GM20000 (cell line): ENCODE measurements at regions not wholly inside any gene's neighbourhood (a gene's known extent, or its start where the extent isn't known, plus 50 kb on each side); places are given as distances from the start of the nearest gene placed in this dataset.
"Not testable (repeated sequence)": the region's sequence is repeated elsewhere in the genome, so short reads cannot be mapped to it uniquely, and the experiment has no call there.

Source experiments
- DNase-seq: peaks from one replicate; pipeline ENCODE4 v3.0.0; 2012; ENCODE audit warnings: low spot score
- TF ChIP-seq, protein P1 (sequence below): IDR thresholded peaks from 2 replicates; pipeline ENCODE4 v1.5.1; 2012; ENCODE audit warnings: mild to moderate bottlenecking, control low read depth; ENCODE audit errors: extremely low read depth, missing control alignments

- TF ChIP-seq, protein P1, sequence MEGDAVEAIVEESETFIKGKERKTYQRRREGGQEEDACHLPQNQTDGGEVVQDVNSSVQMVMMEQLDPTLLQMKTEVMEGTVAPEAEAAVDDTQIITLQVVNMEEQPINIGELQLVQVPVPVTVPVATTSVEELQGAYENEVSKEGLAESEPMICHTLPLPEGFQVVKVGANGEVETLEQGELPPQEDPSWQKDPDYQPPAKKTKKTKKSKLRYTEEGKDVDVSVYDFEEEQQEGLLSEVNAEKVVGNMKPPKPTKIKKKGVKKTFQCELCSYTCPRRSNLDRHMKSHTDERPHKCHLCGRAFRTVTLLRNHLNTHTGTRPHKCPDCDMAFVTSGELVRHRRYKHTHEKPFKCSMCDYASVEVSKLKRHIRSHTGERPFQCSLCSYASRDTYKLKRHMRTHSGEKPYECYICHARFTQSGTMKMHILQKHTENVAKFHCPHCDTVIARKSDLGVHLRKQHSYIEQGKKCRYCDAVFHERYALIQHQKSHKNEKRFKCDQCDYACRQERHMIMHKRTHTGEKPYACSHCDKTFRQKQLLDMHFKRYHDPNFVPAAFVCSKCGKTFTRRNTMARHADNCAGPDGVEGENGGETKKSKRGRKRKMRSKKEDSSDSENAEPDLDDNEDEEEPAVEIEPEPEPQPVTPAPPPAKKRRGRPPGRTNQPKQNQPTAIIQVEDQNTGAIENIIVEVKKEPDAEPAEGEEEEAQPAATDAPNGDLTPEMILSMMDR: no peak
- no peak for DNase-seq
These were observed 247.7 kb downstream of the PDCD6IP start for GRCh38 chr3:34046154-34046553.

- TF ChIP-seq, protein P1: no peak
- no peak for DNase-seq
These were observed 255.2 kb downstream of the PDCD6IP start for GRCh38 chr3:34053626-34054025.

DNA sequence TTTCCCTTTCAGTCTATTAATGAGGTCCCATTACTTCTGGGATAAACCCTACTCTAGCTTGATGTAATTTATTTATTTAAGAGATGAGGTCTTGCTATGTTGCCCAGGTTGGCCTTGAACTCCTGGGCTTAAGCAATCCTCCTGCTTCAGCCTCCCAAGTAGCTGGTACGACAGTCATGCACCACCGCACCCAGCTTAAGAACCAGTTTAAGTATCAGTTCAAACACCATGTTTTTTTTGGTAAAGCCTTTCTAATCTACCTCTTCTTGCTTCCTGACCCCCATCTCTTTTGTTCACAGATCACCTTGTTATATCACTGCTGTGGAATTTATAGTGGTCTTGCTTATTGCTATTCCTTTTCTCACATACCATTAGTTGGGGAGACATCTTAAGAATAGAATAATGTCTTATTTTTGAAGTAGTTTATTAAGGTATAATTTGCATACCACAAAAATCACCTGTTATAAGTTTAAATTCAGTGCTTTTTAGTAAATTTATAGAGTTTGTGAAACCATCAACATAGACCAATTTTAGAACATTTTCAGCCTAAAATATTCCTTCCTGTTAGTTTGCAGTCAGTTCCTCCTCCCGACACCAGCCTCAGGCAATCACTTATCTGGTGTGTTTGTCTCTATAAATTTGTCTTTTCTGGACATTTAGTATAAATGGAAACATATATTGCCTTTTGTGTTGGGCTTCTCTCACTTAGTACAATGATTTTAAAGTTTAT lies 257.9 kb downstream of the PDCD6IP start:
- DNase-seq: no peak

GRCh38 chr3:34056951-34057390 lies 258.5 kb downstream of the PDCD6IP start:
- TF ChIP-seq, protein P1: no peak
- DNase-seq: no peak

More for the DNA sequence above, 257.9 kb downstream of the PDCD6IP start:
- TF ChIP-seq, protein P1: no peak

DNA sequence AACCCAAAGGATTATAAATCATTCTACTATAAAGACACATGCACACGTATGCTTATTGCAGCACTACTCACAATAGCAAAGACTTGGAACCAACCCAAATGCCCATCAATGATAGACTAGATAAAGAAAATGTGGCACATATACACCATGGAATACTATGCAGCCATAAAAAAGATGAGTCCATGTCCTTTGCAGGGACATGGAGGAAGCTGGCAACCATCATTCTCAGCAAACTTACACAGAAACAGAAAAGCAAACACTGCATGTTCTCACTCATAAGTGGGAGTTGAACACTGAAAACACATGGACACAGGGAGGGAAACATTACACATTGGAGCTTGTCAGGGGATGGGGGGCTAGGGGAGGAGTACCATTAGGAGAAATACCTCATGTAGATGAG lies 262.6 kb downstream of the PDCD6IP start:
- DNase-seq: not testable (repeated sequence)

DNA sequence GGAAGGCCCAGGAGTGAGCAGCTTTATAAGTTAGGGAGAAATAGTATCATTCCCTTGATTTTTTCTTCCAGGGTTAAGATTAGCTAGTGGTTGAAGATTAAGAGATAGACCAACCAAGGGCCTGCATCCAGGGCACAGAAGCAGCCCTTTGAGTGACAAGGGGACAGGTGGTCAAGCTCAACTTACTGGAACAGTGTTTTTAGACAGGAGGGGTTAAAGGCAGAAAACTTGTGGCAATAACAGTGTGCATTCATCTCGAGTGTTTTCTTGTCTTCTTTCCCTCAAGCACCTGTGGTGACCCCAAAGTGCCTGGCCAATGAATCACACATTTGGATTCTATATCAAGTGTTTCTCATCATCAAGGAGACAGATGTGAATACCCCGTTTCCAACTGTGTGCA lies 267.5 kb downstream of the PDCD6IP start:
- no peak for DNase-seq
- TF ChIP-seq, protein P1: no peak

DNA sequence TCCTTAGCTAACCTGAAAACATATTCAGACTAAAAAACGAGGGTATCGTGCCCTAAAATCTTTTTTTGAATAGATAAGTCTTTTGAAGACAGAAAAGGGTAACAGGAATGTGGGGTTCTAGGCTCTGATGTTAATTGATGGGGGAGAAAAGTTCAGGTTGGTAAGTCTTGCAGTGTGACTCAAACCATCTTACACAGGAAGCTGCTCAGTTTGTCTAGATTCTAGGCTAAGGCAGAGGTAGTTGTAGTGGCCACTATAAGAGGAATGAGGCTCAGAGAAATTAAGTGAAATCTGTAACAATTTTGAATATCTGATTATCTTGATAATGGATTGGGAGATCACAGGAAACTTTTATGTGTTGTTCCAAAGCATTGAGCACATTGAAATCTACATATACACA lies 267.9 kb downstream of the PDCD6IP start:
- DNase-seq: no peak
- TF ChIP-seq, protein P1: no peak

DNA sequence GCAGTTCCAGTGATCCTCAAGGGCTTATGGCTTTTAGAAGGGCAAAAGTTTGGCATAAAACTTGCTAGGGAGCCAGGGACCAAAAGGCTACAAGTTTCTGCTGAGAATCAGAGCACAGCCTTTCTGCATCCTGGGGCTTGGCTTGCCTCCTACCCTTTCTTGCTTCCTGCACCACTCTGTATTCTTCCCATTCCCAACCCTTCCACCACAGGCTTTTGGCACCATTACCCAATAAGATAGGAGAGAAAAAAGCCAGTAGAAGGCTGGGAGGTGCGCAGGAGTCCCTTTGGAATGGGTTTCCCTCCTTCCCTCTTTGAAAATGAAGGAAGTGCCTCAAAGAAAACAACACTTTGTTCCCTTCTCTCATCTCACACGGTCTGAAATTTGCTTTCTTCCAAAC lies 268.6 kb downstream of the PDCD6IP start:
- TF ChIP-seq, protein P1: no peak
- DNase-seq: no peak
